Erythroblast (primary cell): ENCODE measurements at regions not wholly inside any gene's neighbourhood (a gene's known extent, or its start where the extent isn't known, plus 50 kb on each side); places are given as distances from the start of the nearest gene placed in this dataset.
"Not testable (repeated sequence)": the region's sequence is repeated elsewhere in the genome, so short reads cannot be mapped to it uniquely, and the experiment has no call there.

Source experiments
- DNase-seq, 2 experiments: peaks; one replicate each; lab custom pipeline; 2025; lab: John Stamatoyannopoulos, UW
- GATA1 ChIP-seq: IDR thresholded peaks from 2 replicates; pipeline ENCODE4 v1.6.1; 2011; ENCODE audit warnings: low read depth, mild to moderate bottlenecking, control low read depth, low read length, moderate library complexity
- POLR2A ChIP-seq: IDR thresholded peaks from 2 replicates; pipeline ENCODE4 v1.6.1; 2011; ENCODE audit warnings: mild to moderate bottlenecking, low read length

- TF ChIP-seq GATA1 (no peak), POLR2A (no peak)
- DNase-seq: no peak
These were observed 107.4 kb upstream of the RHOBTB1 start for GRCh38 chr10:61051344-61051743.

- TF ChIP-seq POLR2A (no peak), GATA1 (no peak)
- DNase-seq: no peak
These were observed 106.2 kb upstream of the RHOBTB1 start for GRCh38 chr10:61050120-61050745.

GRCh38 chr10:61049386-61049785 lies 105.4 kb upstream of the RHOBTB1 start:
- TF ChIP-seq GATA1 (no peak), POLR2A (no peak)
- DNase-seq: no peak

- no peak for DNase-seq
- TF ChIP-seq GATA1: no peak
- no peak for TF ChIP-seq POLR2A
These were observed 104.0 kb upstream of the RHOBTB1 start for GRCh38 chr10:61047788-61048560.

GRCh38 chr10:61047081-61047480 lies 103.1 kb upstream of the RHOBTB1 start:
- DNase-seq: no peak
- TF ChIP-seq POLR2A: no peak
- no peak for TF ChIP-seq GATA1

- DNase-seq: not testable (repeated sequence)
These were observed 101.5 kb upstream of the RHOBTB1 start for GRCh38 chr10:61045480-61045879.

- TF ChIP-seq GATA1: no peak
- TF ChIP-seq POLR2A: no peak
- no peak for DNase-seq
These were observed 98.5 kb upstream of the RHOBTB1 start for GRCh38 chr10:61042533-61042932.

- DNase-seq: no peak
- TF ChIP-seq GATA1 (no peak), POLR2A (no peak)
These were observed 96.5 kb upstream of the RHOBTB1 start for GRCh38 chr10:61040399-61041016.

GRCh38 chr10:61039868-61040267 lies 95.9 kb upstream of the RHOBTB1 start:
- no peak for TF ChIP-seq GATA1
- no peak for TF ChIP-seq POLR2A
- DNase-seq: no peak

- DNase-seq: not testable (repeated sequence)
These were observed 93.4 kb upstream of the RHOBTB1 start for GRCh38 chr10:61037261-61037830.

- DNase-seq: not testable (repeated sequence)
These were observed 92.2 kb upstream of the RHOBTB1 start for GRCh38 chr10:61036148-61036547.

GRCh38 chr10:61031341-61031740 lies 87.4 kb upstream of the RHOBTB1 start:
- TF ChIP-seq POLR2A: no peak
- TF ChIP-seq GATA1: no peak
- no peak for DNase-seq

- no peak for DNase-seq
- TF ChIP-seq GATA1 (no peak), POLR2A (no peak)
These were observed 85.4 kb upstream of the RHOBTB1 start for GRCh38 chr10:61029411-61029810.

GRCh38 chr10:61028861-61029361 lies 84.9 kb upstream of the RHOBTB1 start:
- no peak for TF ChIP-seq GATA1
- no peak for TF ChIP-seq POLR2A
- DNase-seq: no peak

GRCh38 chr10:61024856-61025201 lies 80.8 kb upstream of the RHOBTB1 start:
- DNase-seq: peak in 1 of 2 experiments; percentile 1
- TF ChIP-seq POLR2A: no peak
- TF ChIP-seq GATA1: no peak
